WTC11 (cell line): ENCODE measurements at regions not wholly inside any gene's neighbourhood (a gene's known extent, or its start where the extent isn't known, plus 50 kb on each side); places are given as distances from the start of the nearest gene placed in this dataset.

ENCODE experiments used
- CTCF ChIP-seq: fragments of 200-600 bp; IDR thresholded peaks from 2 replicates; pipeline ENCODE4 v1.8.0; 2022; ENCODE audit warnings: antibody characterized with exemption
- MAX ChIP-seq: sonication (generic); formaldehyde crosslinking; IDR thresholded peaks from 2 replicates; pipeline ENCODE4 v1.8.0; 2022; ENCODE audit warnings: mild to moderate bottlenecking, missing genetic modification reagents
- RELA ChIP-seq: sonication (generic); formaldehyde crosslinking; IDR thresholded peaks from 2 replicates; pipeline ENCODE4 v1.8.1; 2022; ENCODE audit warnings: missing genetic modification reagents, mild to moderate bottlenecking, borderline replicate concordance
- TP53 ChIP-seq: sonication (generic); formaldehyde crosslinking; IDR thresholded peaks from 2 replicates; pipeline ENCODE4 v1.8.1; 2023; ENCODE audit warnings: mild to moderate bottlenecking, missing genetic modification reagents

DNA sequence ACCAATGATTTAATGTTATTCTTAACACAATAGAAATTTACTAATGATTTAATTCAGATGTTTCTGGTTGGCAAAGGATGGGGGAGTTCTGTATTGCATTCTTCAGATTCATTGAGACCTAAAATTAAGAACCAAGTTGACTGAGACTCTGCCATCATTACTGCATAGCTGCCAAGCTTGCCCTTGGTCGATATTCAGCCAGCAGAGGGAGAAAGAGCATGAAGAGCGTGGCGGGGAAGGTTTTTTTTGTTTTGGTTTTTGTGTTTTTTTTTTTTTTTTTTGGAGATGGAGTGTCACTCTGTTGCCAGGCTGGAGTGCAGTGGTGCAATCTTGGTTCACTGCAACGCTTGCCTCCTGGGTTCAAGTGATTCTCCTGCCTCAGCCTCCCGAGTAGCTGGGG is 659.4 kb upstream of the EEF2KMT start:
- TF ChIP-seq MAX (CRISPR knock-in tag): no peak
- no peak for TF ChIP-seq TP53 (CRISPR knock-in tag)
- no peak for TF ChIP-seq CTCF
- TF ChIP-seq RELA (CRISPR knock-in tag): no peak
